Right lobe of liver (tissue), 4 donors: ENCODE measurements at regions not wholly inside any gene's neighbourhood (a gene's known extent, or its start where the extent isn't known, plus 50 kb on each side); places are given as distances from the start of the nearest gene placed in this dataset.

Experiments used
- CTCF ChIP-seq, 4 donors: fragments of 200-600 bp in 3 of 4; fragments of 450-650 bp in 1 of 4; IDR thresholded peaks; one replicate each; pipeline versions ENCODE4 v1.5.1 to v1.8.0; 2016 to 2022; ENCODE audit warnings: antibody characterized with exemption in 4 of 4, mild to moderate bottlenecking in 2 of 4
- POLR2A ChIP-seq: fragments of 450-650 bp; IDR thresholded peaks from one replicate; pipeline ENCODE4 v1.6.1; 2017; ENCODE audit warnings: antibody characterized with exemption, mild to moderate bottlenecking
- donor health status: DM: no; HTN: no; CAD: no.
- donor health status: DM: no; HTN: no; CAD: no.
- donor health status: DM: no; HTN: yes; CAD: no.

DNA sequence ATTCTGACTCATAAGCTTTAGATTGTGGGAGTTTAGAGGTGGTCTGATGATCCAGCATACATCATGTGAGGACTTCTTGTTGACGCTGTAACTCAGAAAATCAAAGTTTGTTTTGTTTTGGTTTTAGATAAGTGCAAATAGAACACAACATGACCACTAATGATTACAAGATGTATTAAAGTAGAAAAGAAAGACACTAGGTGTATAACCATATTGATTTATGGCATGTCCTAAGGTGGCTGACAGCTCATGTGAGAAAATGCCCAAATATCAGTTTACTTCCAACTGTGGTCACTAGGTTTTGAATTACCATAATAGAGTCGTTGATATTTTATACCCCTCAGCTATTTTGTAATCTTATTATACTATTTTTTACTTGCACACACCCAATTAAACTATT, 1131.4 kb upstream of the PHF14 start:
- TF ChIP-seq CTCF (IDR thresholded peaks at IDR 0.05): no peak
- TF ChIP-seq POLR2A: no peak
